B cell (primary cell): ENCODE measurements at regions not wholly inside any gene's neighbourhood (a gene's known extent, or its start where the extent isn't known, plus 50 kb on each side); places are given as distances from the start of the nearest gene placed in this dataset.

ENCODE experiments used
- ATAC-seq: fragments of 200-7000 bp; cut with Tn5 transposase; one replicate; pipeline ENCODE4 v1.10.0; 2021; ENCODE audit warnings: low read depth, mild to moderate bottlenecking, moderate number of reproducible peaks, moderate library complexity
- CTCF ChIA-PET: fragments of 350-600 bp; sonication (Branson Sonifier 250); formaldehyde crosslinking; loops from one replicate; lab custom pipeline; 2021; ENCODE audit warnings: antibody characterized with exemption, inconsistent platforms; lab: Charles Lee
- POLR2A ChIA-PET: fragments of 350-600 bp; sonication (Branson Sonifier 250); formaldehyde crosslinking; loops from one replicate; lab custom pipeline; 2021; ENCODE audit warnings: antibody characterized with exemption; lab: Charles Lee
- DNase-seq: peaks from one replicate; pipeline ENCODE4 v3.0.0; 2013
- H2AFZ ChIP-seq: 2 replicates; pipeline ENCODE4 v1.6.1; 2012; ENCODE audit warnings: mild to moderate bottlenecking, low read depth, low read length; ENCODE audit not compliant: insufficient read depth, poor library complexity, severe bottlenecking
- H3K27ac ChIP-seq, 2 donors: 1 replicate in 1 of 2; 2 replicates in 1 of 2; pipeline ENCODE4 v1.5.1; 2012 to 2013; ENCODE audit warnings: low read length in 2 of 2, mild to moderate bottlenecking in 2 of 2, moderate library complexity in 1 of 2
- H3K27me3 ChIP-seq, 4 experiments: fragments of 200-600 bp in 1 of 4; sonication (generic) in 1 of 4; replicated peaks in 1 of 4; 1 replicate in 2 of 4; 2 replicates in 2 of 4; pipeline versions ENCODE4 v1.6.1 to v1.7.0; 2013 to 2016; ENCODE audit warnings: low read length in 3 of 4, mild to moderate bottlenecking in 2 of 4, mixed read lengths in 1 of 4, moderate library complexity in 1 of 4; ENCODE audit not compliant: insufficient read depth in 4 of 4, control insufficient read depth in 3 of 4; ENCODE audit errors: control extremely low read depth in 1 of 4
- H3K36me3 ChIP-seq, 2 experiments: replicated peaks in 1 of 2; 1 replicate in 1 of 2; 2 replicates in 1 of 2; pipeline versions ENCODE4 v1.6.1 to v1.7.1; 2013; ENCODE audit warnings: low read length in 1 of 2; ENCODE audit not compliant: insufficient read depth in 2 of 2, control insufficient read depth in 1 of 2; ENCODE audit errors: control extremely low read depth in 1 of 2, extremely low read depth in 1 of 2
- H3K4me1 ChIP-seq, 2 donors: fragments of 200-600 bp in 1 of 2; sonication (generic) in 1 of 2; 1 replicate in 1 of 2; 2 replicates in 1 of 2; pipeline versions ENCODE4 v1.5.1 to v1.6.1; 2013 to 2017; ENCODE audit warnings: low read length in 2 of 2; ENCODE audit not compliant: control insufficient read depth in 2 of 2, insufficient read depth in 2 of 2
- H3K4me2 ChIP-seq: replicated peaks from 2 replicates; pipeline ENCODE3; 2012; ENCODE audit warnings: mild to moderate bottlenecking, low read depth, low read length; ENCODE audit not compliant: poor library complexity, severe bottlenecking
- H3K4me3 ChIP-seq, 5 experiments: fragments of 200-600 bp in 1 of 5; sonication (generic) in 1 of 5; 1 replicate in 3 of 5; 2 replicates in 2 of 5; pipeline versions ENCODE4 v1.5.1 to v1.7.0; 2011 to 2016; ENCODE audit warnings: low read length in 4 of 5, mild to moderate bottlenecking in 4 of 5, low read depth in 2 of 5, control low read depth in 1 of 5, moderate library complexity in 1 of 5; ENCODE audit not compliant: insufficient read depth in 1 of 5; ENCODE audit errors: control extremely low read depth in 1 of 5, extremely low read depth in 1 of 5
- H3K79me2 ChIP-seq: fragments of 200-600 bp; sonication (generic); one replicate; pipeline ENCODE4 v1.6.0; 2016; ENCODE audit warnings: low read length; ENCODE audit not compliant: control insufficient read depth, insufficient read depth
- H3K9ac ChIP-seq: fragments of 200-600 bp; sonication (generic); 2 replicates; pipeline ENCODE4 v1.6.1; 2017; ENCODE audit warnings: mild to moderate bottlenecking, low read length, moderate library complexity
- H3K9me3 ChIP-seq, 3 donors: one replicate each; pipeline versions ENCODE4 v1.6.1 to v1.7.1; 2013; ENCODE audit warnings: low read length in 2 of 3; ENCODE audit not compliant: control insufficient read depth in 2 of 3, insufficient read depth in 1 of 3; ENCODE audit errors: control extremely low read depth in 1 of 3
- H4K20me1 ChIP-seq: 2 replicates; pipeline ENCODE4 v1.6.0; 2012; ENCODE audit warnings: mild to moderate bottlenecking, low read length; ENCODE audit not compliant: insufficient read depth, control insufficient read depth, poor library complexity, severe bottlenecking
- H3K27ac Mint-ChIP-seq: one replicate; pipeline ENCODE4 v1.8.0; 2021; ENCODE audit warnings: mixed read lengths
- H3K27me3 Mint-ChIP-seq: one replicate; pipeline ENCODE4 v1.8.0; 2021; ENCODE audit warnings: mixed read lengths
- H3K4me1 Mint-ChIP-seq: one replicate; pipeline ENCODE4 v1.8.0; 2021; ENCODE audit warnings: mixed read lengths
- H3K4me3 Mint-ChIP-seq: one replicate; pipeline ENCODE4 v1.8.0; 2021; ENCODE audit warnings: mixed read lengths
- H3K9me3 Mint-ChIP-seq: one replicate; pipeline ENCODE4 v1.8.0; 2022; ENCODE audit warnings: mixed read lengths; ENCODE audit not compliant: insufficient read depth
- EZH2 ChIP-seq: IDR thresholded peaks from 2 replicates; pipeline ENCODE4 v1.6.1; 2012; ENCODE audit warnings: borderline replicate concordance, low read depth, mild to moderate bottlenecking, moderate library complexity, low read length; ENCODE audit not compliant: insufficient read depth, poor library complexity, severe bottlenecking
- WGBS: methylation state at CpG from one replicate; pipeline ENCODE4 v1.1.5; 2013; ENCODE audit warnings: missing lambda C conversion rate; ENCODE audit not compliant: insufficient coverage; 5-methylcytosine and 5-hydroxymethylcytosine counted together
- intact Hi-C: fragments of 100-400 bp; cut with micrococcal nuclease; formaldehyde crosslinking; loops from one replicate; pipeline ENCODE4 v1.10.0; 2022
- TF ChIP-seq, protein P1 (sequence below): fragments of 200-600 bp; IDR thresholded peaks from one replicate; pipeline ENCODE4 v1.8.0; 2022; ENCODE audit warnings: antibody characterized with exemption, mild to moderate bottlenecking

DNA sequence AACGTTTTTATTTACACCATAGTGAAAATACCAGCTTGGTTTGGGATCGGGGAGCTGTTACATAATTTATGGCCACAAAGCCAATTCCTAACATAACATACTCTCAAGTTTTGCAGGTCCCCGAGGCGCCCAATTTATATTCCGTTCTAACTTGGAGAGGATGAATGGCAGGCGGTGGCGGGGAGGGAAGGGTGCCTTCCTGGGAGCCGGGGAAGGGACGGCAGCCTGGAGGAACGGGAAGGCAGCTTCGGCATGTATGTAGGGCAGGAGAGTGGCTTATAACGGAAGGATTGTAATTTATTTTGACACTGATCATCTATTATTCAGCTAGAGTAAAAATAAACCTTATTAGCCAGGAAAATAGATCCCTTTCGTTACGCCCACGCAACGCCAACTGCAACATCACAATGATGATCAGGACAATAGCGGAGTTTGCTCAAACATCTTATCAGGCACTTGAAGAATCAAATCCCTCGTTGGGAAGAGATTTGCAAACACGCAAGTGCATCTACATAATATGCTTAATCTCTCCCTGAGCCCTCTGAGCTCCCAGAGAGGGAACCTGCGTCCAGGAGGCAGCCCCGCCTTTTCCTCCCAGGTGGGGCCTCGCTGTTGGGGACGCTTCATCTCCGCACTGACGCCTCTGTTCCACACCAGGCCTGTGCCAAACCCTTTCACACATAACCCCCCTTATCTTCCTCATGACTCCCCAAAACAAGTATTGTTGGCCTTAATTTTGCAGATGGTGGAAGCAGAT lies 93.7 kb upstream of the C1orf174 start:
- H3K4me2 ChIP-seq, result no peak overlapping the region
- TF ChIP-seq, protein P1, sequence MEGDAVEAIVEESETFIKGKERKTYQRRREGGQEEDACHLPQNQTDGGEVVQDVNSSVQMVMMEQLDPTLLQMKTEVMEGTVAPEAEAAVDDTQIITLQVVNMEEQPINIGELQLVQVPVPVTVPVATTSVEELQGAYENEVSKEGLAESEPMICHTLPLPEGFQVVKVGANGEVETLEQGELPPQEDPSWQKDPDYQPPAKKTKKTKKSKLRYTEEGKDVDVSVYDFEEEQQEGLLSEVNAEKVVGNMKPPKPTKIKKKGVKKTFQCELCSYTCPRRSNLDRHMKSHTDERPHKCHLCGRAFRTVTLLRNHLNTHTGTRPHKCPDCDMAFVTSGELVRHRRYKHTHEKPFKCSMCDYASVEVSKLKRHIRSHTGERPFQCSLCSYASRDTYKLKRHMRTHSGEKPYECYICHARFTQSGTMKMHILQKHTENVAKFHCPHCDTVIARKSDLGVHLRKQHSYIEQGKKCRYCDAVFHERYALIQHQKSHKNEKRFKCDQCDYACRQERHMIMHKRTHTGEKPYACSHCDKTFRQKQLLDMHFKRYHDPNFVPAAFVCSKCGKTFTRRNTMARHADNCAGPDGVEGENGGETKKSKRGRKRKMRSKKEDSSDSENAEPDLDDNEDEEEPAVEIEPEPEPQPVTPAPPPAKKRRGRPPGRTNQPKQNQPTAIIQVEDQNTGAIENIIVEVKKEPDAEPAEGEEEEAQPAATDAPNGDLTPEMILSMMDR, result no peak
- no peak for TF ChIP-seq EZH2
- DNase-seq (no peak), ATAC-seq (no peak)
- H3K4me3 ChIP-seq, result no peak overlapping the region
- intact Hi-C loops, result no loop called here
- CTCF ChIA-PET, result no interaction called here
- Mint-ChIP-seq H3K27me3 (peaks cover 16% of the 10 kb centered on the region), H3K27ac (peak overlapping the region; percentile 12), H3K4me3 (no peak overlapping the region), H3K9me3 (peaks cover 7% of the 10 kb centered on the region), H3K4me1 (peaks cover 7% of the 10 kb centered on the region)
- no peaks in the 10 kb centered on the region for H3K36me3 ChIP-seq
- H3K27me3 ChIP-seq, result peaks cover 0 to 18% (median 0%) of the 10 kb centered on the region in 4 experiments
- peaks cover 0 to 22% (median 0%) of the 10 kb centered on the region in 3 donors for H3K9me3 ChIP-seq
- H4K20me1 ChIP-seq, result no peaks in the 10 kb centered on the region
- no peak overlapping the region for H3K27ac ChIP-seq
- no peak overlapping the region for H3K9ac ChIP-seq
- H3K79me2 ChIP-seq, result no peaks in the 10 kb centered on the region
- H2AFZ ChIP-seq, result no peak overlapping the region
- POLR2A ChIA-PET, result interaction anchor here (0.6 kb wide), 1 partner anchor 13 kb away, joined by 4 read pairs; no protein-coding TSS in a partner anchor
- no peaks in the 10 kb centered on the region for H3K4me1 ChIP-seq
- WGBS, result 83% methylated on average over 8 of the region's 25 CpGs

DNA sequence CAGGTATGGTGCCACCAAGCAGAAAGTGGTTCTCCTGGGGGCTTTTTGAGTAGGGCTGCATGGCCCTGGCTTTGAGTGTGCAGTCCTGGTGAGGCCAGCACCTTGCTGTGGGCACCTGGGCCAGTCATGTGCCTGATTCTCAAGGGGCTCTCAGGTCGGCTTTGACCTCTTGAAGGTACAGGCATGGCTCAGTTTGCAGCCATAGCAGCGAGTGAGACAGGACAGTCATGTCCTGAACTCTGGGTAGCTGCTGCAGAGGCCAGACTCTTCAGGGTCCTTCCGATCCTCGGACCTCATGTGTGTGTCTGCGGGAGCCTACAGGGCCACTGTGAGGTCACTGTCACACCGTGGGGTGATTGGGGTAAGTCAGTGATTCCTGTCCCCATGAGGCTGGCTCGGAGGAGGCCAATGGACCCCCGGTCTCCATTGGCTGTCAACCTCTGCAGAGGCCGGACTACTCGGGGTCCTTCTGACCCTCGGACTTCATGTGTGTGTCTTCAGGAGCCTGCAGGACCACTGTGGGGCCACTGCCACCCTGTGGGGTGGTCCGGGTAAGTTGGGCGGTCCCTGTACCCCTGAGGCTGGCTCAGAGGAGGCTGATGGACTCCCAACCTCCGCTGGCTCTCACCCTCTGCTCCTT lies 95.2 kb upstream of the C1orf174 start:
- H2AFZ ChIP-seq, result no peak overlapping the region
- peaks cover 16% of the 10 kb centered on the region for H3K27me3 Mint-ChIP-seq

More for the DNA sequence above, 95.2 kb upstream of the C1orf174 start:
- Mint-ChIP-seq H3K4me3 (no peak overlapping the region), H3K4me1 (peaks cover 4% of the 10 kb centered on the region), H3K9me3 (peaks cover 3% of the 10 kb centered on the region), H3K27ac (no peak overlapping the region)
- no peaks in the 10 kb centered on the region for H3K79me2 ChIP-seq
- H3K4me2 ChIP-seq, result no peak overlapping the region
- ChIA-PET CTCF (no interaction called here), POLR2A (no interaction called here)
- no peak overlapping the region for H3K4me3 ChIP-seq
- H3K27me3 ChIP-seq, result peaks cover 0 to 32% (median 1%) of the 10 kb centered on the region in 4 experiments
- H3K36me3 ChIP-seq, result no peaks in the 10 kb centered on the region
- ATAC-seq, result no peak
- DNase-seq, result no peak
- H4K20me1 ChIP-seq, result no peaks in the 10 kb centered on the region
- WGBS, result 89% methylated on average over 13 of the region's 14 CpGs
- H3K9me3 ChIP-seq, result peaks cover 0 to 31% (median 0%) of the 10 kb centered on the region in 3 donors
- H3K27ac ChIP-seq, result no peak overlapping the region
- TF ChIP-seq, protein P1, result no peak
- no peak for TF ChIP-seq EZH2
- intact Hi-C loops, result no loop called here
- peaks cover 0 to 3% of the 10 kb centered on the region in 2 donors for H3K4me1 ChIP-seq
- H3K9ac ChIP-seq, result no peak overlapping the region
